Left colon (tissue), 2 donors: ENCODE measurements at regions not wholly inside any gene's neighbourhood (a gene's known extent, or its start where the extent isn't known, plus 50 kb on each side); places are given as distances from the start of the nearest gene placed in this dataset.
A peak's percentile ranks its signal among the peaks of the same experiment; 100 is the strongest.

Experiments used
- ATAC-seq: fragments of 200-7000 bp; cut with Tn5 transposase; one replicate; pipeline ENCODE4 v1.9.1; 2020; ENCODE audit warnings: mild to moderate bottlenecking, moderate library complexity
- DNase-seq, 2 donors: peaks; one replicate each; pipeline ENCODE4 v3.0.0-alpha.2; 2020
- intact Hi-C, 2 donors: fragments of 100-400 bp; cut with DNase I in 1 of 2; cut with micrococcal nuclease in 1 of 2; formaldehyde crosslinking; loops; one replicate each; pipeline versions ENCODE4 v1.11.2 to v1.14.0; 2022; cut with DNase I, micrococcal nuclease
- donor health status: DM: no; HTN: no; CAD: no.
- donor health status: DM: yes; HTN: yes; CAD: no.

DNA sequence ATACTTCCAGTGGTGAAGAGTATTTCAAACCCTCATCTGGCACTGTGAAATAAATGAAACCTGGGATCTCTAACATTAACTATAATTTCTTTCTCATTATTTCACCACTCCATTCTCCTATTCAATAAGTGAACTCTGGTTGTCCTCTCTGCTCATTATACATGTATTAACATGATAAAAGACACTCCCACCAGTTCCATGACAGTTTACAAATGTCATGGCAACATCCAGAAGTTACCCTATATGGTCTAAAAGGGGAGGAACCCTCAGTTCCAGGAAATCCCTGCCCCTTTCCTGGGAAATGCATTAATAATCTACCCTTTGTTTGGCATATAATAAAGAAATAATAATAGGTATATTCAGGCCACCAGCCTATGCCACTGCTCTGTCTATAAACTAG, 62.7 kb upstream of the BRINP3 start:
- intact Hi-C loops = no loop called here
- DNase-seq (no peak), ATAC-seq (no peak)

DNA sequence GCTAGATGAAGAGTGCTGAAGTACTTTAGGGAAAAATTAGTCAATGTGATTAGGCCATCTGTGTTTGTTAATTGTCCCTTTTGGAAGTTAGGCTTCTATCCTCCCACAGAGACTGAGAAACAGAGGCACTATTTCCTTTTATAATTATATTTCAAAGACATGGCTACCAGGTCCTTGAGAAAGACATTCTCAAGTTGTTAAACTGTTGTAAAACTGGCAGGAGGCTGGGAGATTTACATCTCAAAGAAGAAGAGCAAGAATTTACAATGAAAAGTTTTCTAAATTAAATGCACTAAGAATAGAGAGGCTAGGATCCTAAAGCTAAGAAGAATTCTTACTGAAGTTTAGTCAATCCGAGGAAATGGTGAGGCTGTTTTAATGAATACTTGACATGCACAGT, 74.0 kb upstream of the BRINP3 start:
- no peak for ATAC-seq
- intact Hi-C loops = no loop called here

DNA sequence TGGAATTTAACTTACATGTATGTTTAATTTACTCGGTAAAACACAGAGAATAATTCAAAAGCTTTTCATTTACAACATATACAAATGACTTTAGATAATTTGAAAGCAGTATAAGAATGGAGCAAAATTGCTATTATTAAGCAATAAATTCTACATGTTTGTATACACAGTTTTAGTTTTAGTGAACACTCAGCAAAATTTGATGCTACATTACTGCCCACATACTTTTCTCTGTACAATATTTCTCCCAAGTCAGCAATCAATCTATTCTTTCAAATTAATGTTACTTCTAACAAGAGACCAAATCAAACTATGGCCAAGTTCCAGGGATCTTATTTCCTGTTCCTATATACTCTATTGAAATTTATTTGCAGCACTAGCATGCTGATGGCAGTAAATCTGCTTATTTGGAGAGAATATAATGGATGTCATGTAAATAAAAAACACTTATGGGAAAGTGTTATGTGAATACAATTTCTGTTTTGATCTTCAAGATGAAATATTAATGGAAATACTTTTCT, 82.6 kb upstream of the BRINP3 start:
- intact Hi-C loops = no loop called here
- no peak for DNase-seq
- ATAC-seq = no peak

More for the DNA sequence above, 74.0 kb upstream of the BRINP3 start:
- no peak for DNase-seq

DNA sequence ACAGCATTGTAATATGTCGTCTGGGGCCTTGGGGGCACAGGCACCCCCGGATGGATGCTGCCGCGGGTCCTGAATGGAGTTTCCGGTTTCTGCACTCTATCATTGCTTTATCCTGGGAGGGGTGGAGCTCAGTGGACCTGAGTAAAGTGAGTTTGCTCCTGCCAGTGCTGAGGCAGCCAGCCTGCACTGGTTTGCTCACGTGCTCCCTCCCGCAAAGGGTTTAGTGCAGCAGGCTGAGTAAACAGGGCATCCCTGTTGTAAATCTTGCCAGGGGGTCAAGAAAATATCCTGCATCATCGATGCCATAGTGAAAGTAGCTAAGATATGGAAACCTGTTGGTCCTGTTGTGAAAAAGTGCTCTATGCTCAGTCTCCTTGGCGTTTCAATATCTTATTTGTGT, 85.6 kb upstream of the BRINP3 start:
- intact Hi-C loops = no loop called here
- DNase-seq (no peak), ATAC-seq (peak; percentile 31)

DNA sequence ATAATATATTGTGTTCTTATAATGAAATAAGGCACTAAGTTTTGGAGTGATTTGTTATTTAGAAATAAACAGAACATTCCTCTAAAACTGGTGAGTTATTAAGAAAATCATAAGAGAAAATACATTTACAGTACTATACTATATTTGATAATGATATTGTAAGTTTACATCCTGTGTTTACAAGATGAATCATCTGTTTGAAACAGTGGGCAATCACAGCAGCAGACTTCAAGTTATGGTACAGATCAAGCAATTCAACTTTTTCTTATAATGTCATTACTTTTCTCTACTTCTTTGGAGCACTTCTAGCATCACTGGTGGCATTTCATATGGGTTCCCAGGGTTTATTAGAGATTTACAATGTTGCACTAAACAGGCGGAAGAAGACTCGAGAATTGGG, 86.5 kb upstream of the BRINP3 start:
- no peak for ATAC-seq
- intact Hi-C loops = no loop called here
- no peak for DNase-seq

DNA sequence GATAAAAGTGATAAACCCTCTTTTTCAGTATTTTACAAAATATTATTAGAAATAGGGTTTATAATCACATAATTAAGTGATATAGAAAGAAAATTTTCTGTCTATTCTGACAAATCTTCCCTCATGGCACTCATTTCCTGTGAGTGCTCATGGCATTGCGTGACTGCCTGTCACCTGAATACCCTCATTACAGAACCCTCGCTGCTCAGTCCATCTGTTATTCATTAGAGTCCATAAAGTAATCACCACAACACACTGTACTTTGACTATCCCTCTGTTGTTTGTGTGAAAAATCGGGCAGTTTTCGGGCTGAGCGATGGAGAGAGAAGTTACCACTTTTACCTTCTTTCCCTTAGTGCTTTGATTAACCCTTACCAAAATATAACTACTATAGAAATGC, 100.4 kb upstream of the BRINP3 start:
- ATAC-seq = no peak
- intact Hi-C loops = no loop called here
- no peak for DNase-seq

DNA sequence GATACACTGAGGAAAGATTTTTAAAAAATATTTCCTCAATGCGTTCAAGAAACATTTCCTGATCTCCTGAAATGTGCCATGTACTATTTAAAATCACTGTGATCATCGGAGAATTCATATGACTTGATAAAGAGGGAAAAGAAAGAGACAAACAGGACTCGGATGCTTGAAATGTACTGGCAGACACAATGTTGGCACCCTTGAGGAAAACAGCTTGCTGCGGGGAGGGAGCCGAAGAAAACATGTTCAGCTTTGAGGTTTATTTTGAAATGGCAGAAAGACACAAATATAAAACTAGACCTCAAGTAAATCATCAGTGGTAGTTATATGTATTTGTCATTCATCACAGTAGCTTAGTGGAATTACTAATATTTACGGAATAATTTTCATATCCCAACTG, 100.9 kb upstream of the BRINP3 start:
- DNase-seq (no peak), ATAC-seq (no peak)
- intact Hi-C loops = no loop called here

DNA sequence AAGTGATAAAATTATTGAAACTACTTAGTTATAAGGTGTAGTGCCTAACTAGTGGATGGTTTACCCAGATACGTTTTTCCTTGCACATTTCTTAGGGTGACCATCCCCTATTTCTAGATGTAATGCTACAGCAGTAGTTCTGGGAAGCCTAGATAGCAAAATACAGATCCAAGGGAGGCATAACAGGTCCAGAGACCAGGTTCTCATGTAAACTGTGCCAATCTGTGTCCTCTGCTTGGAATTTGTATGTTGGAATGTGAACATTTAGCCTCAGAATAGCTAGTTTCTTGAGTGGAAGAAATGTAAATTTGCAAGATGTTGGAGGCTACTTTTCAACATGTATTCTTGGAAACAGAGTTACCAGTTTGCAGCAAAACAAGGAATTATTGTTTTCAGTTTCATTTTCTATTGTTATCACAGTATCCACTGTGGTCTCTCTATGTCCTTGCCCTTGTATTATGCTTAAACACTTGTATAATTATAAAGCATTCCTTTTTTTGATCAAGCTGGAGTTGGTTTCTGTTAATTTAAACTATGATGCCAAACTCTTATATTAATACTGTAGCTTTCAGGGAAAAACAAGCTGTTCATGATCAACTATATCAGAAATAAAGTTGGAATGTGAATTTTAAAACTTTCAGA, 102.0 kb upstream of the BRINP3 start:
- DNase-seq (no peak), ATAC-seq (no peak)
- intact Hi-C loops = no loop called here

DNA sequence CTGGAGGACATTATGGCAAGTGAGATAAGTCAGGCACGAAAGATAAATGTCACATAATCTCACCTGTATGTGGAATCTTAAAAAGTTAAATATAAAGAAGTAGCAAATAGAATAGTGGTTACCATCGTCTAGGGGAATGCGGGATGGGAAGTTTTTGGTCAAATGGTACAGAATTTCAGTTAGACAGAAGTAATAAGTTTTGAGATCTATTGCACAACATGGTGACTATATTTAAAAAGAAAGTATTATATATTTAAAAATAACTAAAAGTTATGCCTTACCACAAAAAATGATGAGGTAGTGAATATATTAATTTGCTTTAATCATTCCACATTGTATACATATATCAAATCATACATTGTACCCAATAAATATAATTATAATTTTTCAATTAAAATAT, 106.2 kb upstream of the BRINP3 start:
- no peak for DNase-seq
- ATAC-seq = no peak

DNA sequence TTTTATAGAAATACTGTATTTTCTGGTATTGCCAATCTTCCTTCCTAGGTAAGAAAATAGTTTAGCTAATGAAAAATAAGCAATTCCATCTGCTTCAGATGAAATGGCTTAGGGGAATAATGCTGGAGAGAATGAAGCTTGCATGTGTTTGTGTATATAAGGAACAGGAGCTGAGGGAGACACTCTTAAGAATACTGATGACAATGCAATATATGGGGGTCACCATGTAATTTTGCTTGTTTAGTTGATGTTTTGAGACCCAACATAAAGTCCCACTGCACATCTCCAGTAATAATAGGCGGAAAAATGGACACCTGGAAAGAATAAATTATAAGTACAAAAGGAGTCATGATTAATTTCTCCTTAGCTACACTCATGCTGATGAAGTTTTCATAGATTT, 110.8 kb upstream of the BRINP3 start:
- no peak for ATAC-seq
- DNase-seq = no peak
- intact Hi-C loops = no loop called here

More for the DNA sequence above, 106.2 kb upstream of the BRINP3 start:
- intact Hi-C loops = no loop called here

DNA sequence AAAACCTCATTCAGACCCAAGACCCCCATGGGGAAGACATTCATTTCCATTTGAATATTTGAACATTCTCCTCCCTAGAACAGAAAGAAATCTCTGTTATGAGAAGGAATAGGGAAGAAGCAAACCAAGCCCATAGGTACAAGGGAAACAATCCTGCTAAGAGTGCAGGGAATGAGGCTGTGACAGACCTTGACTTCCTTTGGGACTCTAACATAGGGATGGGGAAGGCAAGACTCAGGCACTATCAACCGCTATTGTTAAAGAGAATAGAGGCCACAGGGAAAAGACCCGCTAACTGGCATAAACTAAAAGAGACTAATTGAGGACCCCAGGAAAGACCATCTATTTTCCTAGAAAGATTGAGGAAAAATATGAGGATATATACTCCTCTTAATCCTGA, 117.8 kb upstream of the BRINP3 start:
- intact Hi-C loops = no loop called here
- ATAC-seq (no peak), DNase-seq (no peak)

DNA sequence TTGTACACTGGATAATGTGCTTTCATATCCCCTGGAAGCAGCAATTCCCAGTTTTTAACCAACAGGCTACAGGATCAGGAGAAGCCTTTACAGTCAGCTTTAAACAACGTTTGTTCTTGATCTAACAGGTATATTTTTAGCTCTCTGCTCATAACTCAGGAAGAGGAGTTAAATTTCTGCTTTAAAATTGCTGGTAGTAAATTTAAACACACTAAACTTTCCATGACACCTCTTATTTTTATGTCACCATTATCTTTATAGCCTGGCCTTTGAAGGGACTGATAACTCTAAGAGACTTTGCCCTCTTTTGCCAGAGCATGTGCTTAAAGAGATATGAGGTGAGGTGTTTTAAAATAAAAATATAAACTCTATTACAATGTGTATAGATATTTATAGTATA, 119.6 kb upstream of the BRINP3 start:
- DNase-seq (no peak), ATAC-seq (peak; percentile 95)
- intact Hi-C loops = no loop called here

DNA sequence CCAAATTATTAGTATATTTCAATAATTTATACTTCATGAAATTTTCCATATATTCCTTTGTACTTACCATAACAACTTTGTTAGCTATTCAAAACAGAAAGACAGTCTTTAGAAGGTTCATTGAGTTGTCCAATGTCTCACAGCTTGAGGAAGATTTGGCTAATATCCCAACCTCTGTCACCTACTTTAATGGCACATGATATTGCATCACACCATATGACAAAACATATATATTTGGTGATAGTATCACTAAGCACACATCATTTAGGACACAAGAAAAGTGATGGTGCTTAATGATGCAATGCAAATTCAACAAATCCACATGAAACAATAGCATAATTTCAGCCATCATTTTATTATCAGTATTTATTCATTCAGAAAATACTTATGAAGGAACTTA, 122.0 kb upstream of the BRINP3 start:
- ATAC-seq (no peak), DNase-seq (no peak)
- intact Hi-C loops = no loop called here

DNA sequence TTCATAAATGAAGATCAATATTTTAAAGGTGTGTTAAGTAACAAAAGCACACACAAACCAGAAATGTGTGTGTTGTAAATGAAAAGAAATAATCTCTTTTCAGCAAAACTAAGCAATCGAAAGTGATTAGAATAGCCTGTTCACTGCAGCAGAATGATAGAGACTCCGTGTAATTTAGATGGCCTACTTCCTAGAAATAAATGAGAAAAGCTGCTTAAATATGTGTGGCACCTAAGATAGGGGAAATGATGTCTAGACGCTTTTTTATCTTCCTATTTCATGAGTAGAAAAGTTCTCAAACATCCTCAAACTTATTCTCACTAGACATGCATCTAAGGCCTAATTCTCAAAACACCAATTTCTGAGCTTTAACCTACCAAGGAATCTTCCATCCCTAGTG, 124.7 kb upstream of the BRINP3 start:
- intact Hi-C loops = no loop called here
- ATAC-seq = no peak
- DNase-seq = no peak

DNA sequence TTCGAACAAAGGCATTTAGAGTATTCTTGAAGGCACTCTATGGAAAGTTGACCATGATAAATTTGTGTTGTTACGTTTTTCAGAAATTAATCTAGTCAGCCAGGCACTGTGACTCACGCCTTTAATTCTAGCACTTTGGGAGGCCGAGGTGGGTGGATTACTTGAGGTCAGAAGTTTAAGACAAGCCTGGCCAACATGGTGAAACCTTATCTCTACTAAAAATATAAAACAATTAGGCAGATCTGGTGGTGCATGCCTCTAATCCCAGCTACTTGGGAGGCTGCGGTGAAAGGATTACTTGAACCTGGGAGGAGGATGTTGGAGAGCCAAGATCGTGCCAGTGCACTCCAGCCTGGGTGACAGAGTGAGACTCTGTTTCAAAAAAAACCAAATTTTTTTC, 130.6 kb upstream of the BRINP3 start:
- no peak for ATAC-seq
- DNase-seq = no peak
- intact Hi-C loops = no loop called here

DNA sequence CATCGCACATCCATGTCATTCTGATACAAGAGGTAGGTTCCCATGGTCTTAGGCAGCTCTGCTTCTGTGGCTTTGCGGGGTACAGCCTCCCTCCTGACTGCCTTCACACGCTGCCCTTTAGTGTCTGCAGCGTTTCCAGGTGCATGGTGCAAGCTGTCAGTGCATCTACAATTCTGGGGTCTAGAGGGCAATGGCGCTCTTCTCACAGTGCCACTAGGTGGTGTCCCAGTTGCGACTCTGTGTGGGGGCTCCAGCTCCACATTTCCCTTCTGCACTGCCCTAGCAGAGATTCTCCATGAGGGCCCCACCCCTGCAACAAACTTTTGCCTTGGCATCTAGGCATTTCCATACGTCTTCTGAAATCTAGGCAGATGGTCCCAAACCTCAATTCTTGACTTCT, 138.2 kb upstream of the BRINP3 start:
- ATAC-seq (no peak), DNase-seq (no peak)

DNA sequence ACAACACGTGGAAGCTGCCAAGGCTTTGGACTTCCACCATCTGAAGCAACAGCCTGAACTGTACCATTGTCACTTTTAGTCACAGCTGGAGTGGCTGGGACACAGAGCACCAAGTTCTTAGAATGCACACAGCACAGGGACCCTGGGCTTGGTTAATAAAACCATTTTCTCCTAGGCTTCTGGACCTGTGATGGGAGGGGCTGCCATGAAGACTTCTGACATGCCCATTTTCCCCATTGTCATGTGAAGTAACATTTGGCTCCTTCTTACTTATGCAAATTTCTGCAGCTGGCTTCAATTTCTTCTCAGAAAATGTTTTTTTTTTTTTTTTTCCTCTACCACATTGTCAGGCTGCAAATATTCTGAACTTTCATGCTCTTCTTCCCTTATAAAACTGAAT, 138.6 kb upstream of the BRINP3 start:
- no peak for ATAC-seq
- intact Hi-C loops = no loop called here
- DNase-seq = no peak

More for the DNA sequence above, 138.2 kb upstream of the BRINP3 start:
- intact Hi-C loops = no loop called here

DNA sequence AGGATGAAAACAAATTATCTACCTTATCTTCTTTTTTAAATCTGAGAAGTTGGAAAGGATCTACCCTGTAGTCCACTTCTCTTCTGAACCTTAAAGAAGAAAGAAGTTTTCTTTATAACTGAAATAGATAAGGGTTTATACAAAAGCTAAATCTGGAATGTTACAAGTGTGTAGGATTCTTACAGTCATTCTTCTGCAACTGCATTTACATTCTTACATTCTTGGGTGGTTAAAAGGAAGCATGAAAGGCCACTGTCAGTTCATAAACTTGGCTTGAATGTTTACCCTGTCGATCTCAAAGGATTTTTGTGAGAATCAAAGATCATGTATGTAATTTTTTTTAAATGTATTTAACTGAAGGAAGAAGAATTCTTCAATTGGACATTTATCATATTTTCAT, 142.1 kb upstream of the BRINP3 start:
- intact Hi-C loops = no loop called here
- no peak for DNase-seq
- ATAC-seq = no peak

DNA sequence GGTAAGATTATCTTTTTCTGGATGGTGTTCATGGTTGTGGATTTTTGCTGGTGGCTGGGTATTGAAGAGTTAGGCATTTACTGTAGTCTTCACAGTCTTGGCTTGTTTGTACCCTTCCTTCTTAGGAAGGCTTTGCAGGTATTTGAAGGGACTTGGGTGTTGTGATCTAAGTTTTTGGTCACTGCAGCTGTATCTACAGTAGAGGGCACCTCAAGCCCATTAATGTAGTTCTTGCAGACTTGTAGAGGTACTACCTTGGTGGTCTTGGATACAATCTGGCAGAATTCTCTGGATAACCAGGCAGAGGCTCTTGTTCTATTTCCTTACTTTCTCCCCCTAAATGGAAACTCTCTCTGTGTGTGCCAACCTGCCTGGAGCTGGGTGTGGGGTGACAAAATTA, 155.8 kb upstream of the BRINP3 start:
- DNase-seq (no peak), ATAC-seq (no peak)
- intact Hi-C loops = no loop called here

DNA sequence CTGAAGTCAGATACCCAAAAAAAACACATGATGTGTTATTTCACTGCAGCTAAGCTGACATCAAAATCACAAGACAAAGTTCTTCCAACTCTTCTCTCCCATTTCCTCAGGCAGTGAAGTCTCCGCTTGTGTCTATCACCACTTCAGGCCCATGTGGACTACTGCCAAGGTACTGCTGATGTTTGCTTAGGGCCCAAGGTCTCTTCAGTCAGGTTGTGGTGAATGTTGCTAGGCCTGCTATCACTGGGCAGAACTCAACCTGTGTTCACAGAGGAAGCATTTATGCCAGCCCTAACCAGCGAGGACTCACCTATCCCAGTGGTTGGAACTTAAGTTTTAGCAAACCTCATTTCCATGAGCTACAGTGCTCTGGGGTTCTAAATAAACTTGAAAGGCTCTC, 156.5 kb upstream of the BRINP3 start:
- intact Hi-C loops = no loop called here
- DNase-seq = no peak

DNA sequence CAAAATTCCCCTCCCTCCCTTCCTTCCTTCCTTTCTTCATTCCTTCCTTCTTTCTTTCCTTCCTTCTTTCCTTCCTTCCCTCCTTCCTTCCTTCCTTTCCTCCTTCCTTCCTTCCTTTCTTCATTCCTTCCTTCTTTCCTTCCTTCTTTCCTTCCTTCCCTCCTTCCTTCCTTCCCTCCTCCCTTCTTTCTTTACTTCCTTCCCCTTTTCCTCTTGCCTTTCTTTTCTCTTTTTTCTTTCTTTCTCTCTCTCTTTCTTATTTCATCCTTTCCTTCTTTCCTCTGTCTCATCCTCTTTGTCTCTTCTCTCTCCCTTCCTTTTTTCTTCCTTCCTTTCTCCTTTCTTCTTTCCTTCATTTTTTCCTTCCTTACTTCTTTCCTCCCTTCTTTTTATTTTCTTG, 171.9 kb upstream of the BRINP3 start:
- ATAC-seq (no peak), DNase-seq (no peak)
- intact Hi-C loops = no loop called here

More for the DNA sequence above, 156.5 kb upstream of the BRINP3 start:
- ATAC-seq = no peak
